ENCODE measurements at regions not wholly inside any gene's neighbourhood (a gene's known extent, or its start where the extent isn't known, plus 50 kb on each side); places are given as distances from the start of the nearest gene placed in this dataset.

GRCh38 chr11:32215157-32215556 is 124.3 kb downstream of the RCN1 start:
- Histone ChIP-seq H3F3A (replicated peaks; ENCODE audit: insufficient read depth) (peaks cover 25% of the 10 kb centered on the region), H3K27me3 (ENCODE audit: insufficient read depth) (peaks cover 2% of the 10 kb centered on the region; the same call in 1 of the 2 replicates), H2AFZ (ENCODE audit: low read depth) (no peak overlapping the region), H3K4me1 (ENCODE audit: control insufficient read depth in 1 of 2, insufficient read depth in 2 of 2, low read depth in 1 of 2, low read length in 1 of 2) (peaks cover 0 to 11% of the 10 kb centered on the region in 2 experiments; a peak in 1 of 4 replicates), H3K9me2 (no peaks in the 10 kb centered on the region), H4K20me1 (ENCODE audit: insufficient read depth) (no peaks in the 10 kb centered on the region), H3K36me3 (replicated peaks in 1 of 2; ENCODE audit: control insufficient read depth in 1 of 2, insufficient read depth in 2 of 2, low read length in 1 of 2) (no peaks in the 10 kb centered on the region), H3K27ac (ENCODE audit: low read depth in 2 of 2, low read length in 1 of 2) (no peak overlapping the region), H3K9ac (no peak overlapping the region), H3K4me3 (ENCODE audit: low read depth in 2 of 2, low read length in 1 of 2) (no peak overlapping the region), H3K4me2 (no peak overlapping the region), H3K79me2 (ENCODE audit: insufficient read depth) (no peaks in the 10 kb centered on the region), H3K9me3 (no peaks in the 10 kb centered on the region)
- CTCF ChIA-PET = interaction anchor here (1.0 to 1.1 kb wide), 2 partner anchors 11 to 28 kb away, joined by 3 read pairs; no protein-coding TSS in a partner anchor
- 7% methylated on average over 1 of the region's 1 CpG for WGBS (ENCODE audit: low lambda C conversion rate)
- DNase-seq = no peak
- POLR2A ChIA-PET = no interaction called here
- no peak for TF ChIP-seq EP300 (IDR thresholded peaks at IDR 0.05; ENCODE audit: borderline replicate concordance in 1 of 2, low read depth in 1 of 2, low read length in 1 of 2)
- TF ChIP-seq CHD2 (IDR thresholded peaks at IDR 0.05; ENCODE audit: low read length, partially characterized antibody) = no peak
- TF ChIP-seq RAD21 (IDR thresholded peaks at IDR 0.05; ENCODE audit: low read length) = no peak
- no peak for TF ChIP-seq MEF2A (IDR thresholded peaks at IDR 0.05; ENCODE audit: borderline replicate concordance, low read depth)
- TF ChIP-seq MAX (IDR thresholded peaks at IDR 0.05; ENCODE audit: low read depth) = no peak
- TF ChIP-seq FOSL2 (IDR thresholded peaks at IDR 0.05; ENCODE audit: borderline replicate concordance, low read depth) = no peak
- TF ChIP-seq EZH2phosphoT487 (IDR thresholded peaks at IDR 0.05; ENCODE audit: borderline replicate concordance, low read depth) = no peak
- TF ChIP-seq CTCF (IDR thresholded peaks at IDR 0.05) = peak; percentile 23

GRCh38 chr11:32216749-32217148 is 125.9 kb downstream of the RCN1 start:
- Histone ChIP-seq H3K36me3 (replicated peaks in 1 of 2; ENCODE audit: control insufficient read depth in 1 of 2, insufficient read depth in 2 of 2, low read length in 1 of 2) (no peaks in the 10 kb centered on the region), H2AFZ (ENCODE audit: low read depth) (no peak overlapping the region), H3F3A (replicated peaks; ENCODE audit: insufficient read depth) (peaks cover 16% of the 10 kb centered on the region), H3K9me2 (no peaks in the 10 kb centered on the region), H3K4me2 (no peak overlapping the region), H3K27me3 (ENCODE audit: insufficient read depth) (peaks cover 12% of the 10 kb centered on the region; the same call in 1 of the 2 replicates), H4K20me1 (ENCODE audit: insufficient read depth) (no peaks in the 10 kb centered on the region), H3K79me2 (ENCODE audit: insufficient read depth) (no peaks in the 10 kb centered on the region), H3K9me3 (no peaks in the 10 kb centered on the region), H3K4me1 (ENCODE audit: control insufficient read depth in 1 of 2, insufficient read depth in 2 of 2, low read depth in 1 of 2, low read length in 1 of 2) (peaks cover 0 to 11% of the 10 kb centered on the region in 2 experiments; a peak in 1 of 4 replicates), H3K9ac (no peak overlapping the region), H3K4me3 (ENCODE audit: low read depth in 2 of 2, low read length in 1 of 2) (no peak overlapping the region), H3K27ac (ENCODE audit: low read depth in 2 of 2, low read length in 1 of 2) (no peak overlapping the region)
- WGBS (ENCODE audit: low lambda C conversion rate) = 76% methylated on average over 4 of the region's 4 CpGs
- CTCF ChIA-PET = interaction anchor here (0.6 kb wide), 1 partner anchor 43 kb away, joined by 3 read pairs; no protein-coding TSS in a partner anchor
- no peak for DNase-seq
- POLR2A ChIA-PET = no interaction called here
- TF ChIP-seq CTCF (IDR thresholded peaks at IDR 0.05) = no peak
- no peak for TF ChIP-seq GABPA (IDR thresholded peaks at IDR 0.05; ENCODE audit: low read depth)
- TF ChIP-seq TCF12 (IDR thresholded peaks at IDR 0.05) = no peak
- no peak for TF ChIP-seq MEF2A (IDR thresholded peaks at IDR 0.05; ENCODE audit: borderline replicate concordance, low read depth)
- no peak for TF ChIP-seq USF2 (IDR thresholded peaks at IDR 0.05; ENCODE audit: borderline replicate concordance, low read depth, low read length)
- no peak for TF ChIP-seq YY1 (IDR thresholded peaks at IDR 0.05; ENCODE audit: low read depth)
- TF ChIP-seq NFIC (IDR thresholded peaks at IDR 0.05; ENCODE audit: borderline replicate concordance) = no peak
- TF ChIP-seq RCOR1 (IDR thresholded peaks at IDR 0.05; ENCODE audit: low read length) = no peak
- TF ChIP-seq USF1 (IDR thresholded peaks at IDR 0.05; ENCODE audit: borderline replicate concordance, low read depth) = no peak
- no peak for TF ChIP-seq JUND (IDR thresholded peaks at IDR 0.05)
- TF ChIP-seq RXRA (IDR thresholded peaks at IDR 0.05; ENCODE audit: borderline replicate concordance, low read depth) = no peak
- no peak for TF ChIP-seq REST (IDR thresholded peaks at IDR 0.05; ENCODE audit: low read depth, low read length)
- TF ChIP-seq MXI1 (IDR thresholded peaks at IDR 0.05; ENCODE audit: low read depth, low read length) = no peak
